Calu3 (cell line): ENCODE measurements at regions not wholly inside any gene's neighbourhood (a gene's known extent, or its start where the extent isn't known, plus 50 kb on each side); places are given as distances from the start of the nearest gene placed in this dataset.

Experiments used
- BruUV-seq: library from RNA; stranded (reverse); fragments of 400-500 nt; replicated peaks from 2 replicates; lab custom pipeline; 2021; lab: Mats Ljungman, UMichigan
- CTCF ChIA-PET: fragments of 300-600 bp; sonication (Branson Sonifier 250); formaldehyde crosslinking; loops from one replicate; lab custom pipeline; 2022; ENCODE audit warnings: antibody characterized with exemption; lab: Charles Lee
- DNase-seq: peaks from one replicate; pipeline ENCODE4 v3.0.0; 2022
- H3K27ac Mint-ChIP-seq: one replicate; pipeline ENCODE4 v1.8.0; 2022; ENCODE audit warnings: mixed read lengths; ENCODE audit not compliant: unreplicated experiment
- H3K27me3 Mint-ChIP-seq: one replicate; pipeline ENCODE4 v1.8.0; 2022; ENCODE audit warnings: mixed read lengths; ENCODE audit not compliant: unreplicated experiment
- H3K36me3 Mint-ChIP-seq: one replicate; pipeline ENCODE4 v1.8.0; 2022; ENCODE audit warnings: mild to moderate bottlenecking, moderate library complexity, mixed read lengths; ENCODE audit not compliant: insufficient read depth, unreplicated experiment
- H3K4me1 Mint-ChIP-seq: one replicate; pipeline ENCODE4 v1.8.0; 2022; ENCODE audit warnings: mild to moderate bottlenecking, low read depth, mixed read lengths; ENCODE audit not compliant: unreplicated experiment
- H3K4me3 Mint-ChIP-seq: one replicate; pipeline ENCODE4 v1.8.0; 2022; ENCODE audit warnings: mild to moderate bottlenecking, low read depth, moderate library complexity, mixed read lengths; ENCODE audit not compliant: unreplicated experiment
- H3K9me3 Mint-ChIP-seq: one replicate; pipeline ENCODE4 v1.8.0; 2022; ENCODE audit warnings: low read depth, mixed read lengths; ENCODE audit not compliant: unreplicated experiment
- intact Hi-C: fragments of 100-400 bp; cut with micrococcal nuclease; formaldehyde crosslinking; loops from one replicate; pipeline ENCODE4 v1.10.0; 2022; ENCODE audit not compliant: unreplicated experiment
- TF ChIP-seq, protein P1 (sequence below): fragments of 200-600 bp; IDR thresholded peaks from one replicate; pipeline ENCODE4 v1.8.0; 2022; ENCODE audit warnings: antibody characterized with exemption; ENCODE audit not compliant: unreplicated experiment

DNA sequence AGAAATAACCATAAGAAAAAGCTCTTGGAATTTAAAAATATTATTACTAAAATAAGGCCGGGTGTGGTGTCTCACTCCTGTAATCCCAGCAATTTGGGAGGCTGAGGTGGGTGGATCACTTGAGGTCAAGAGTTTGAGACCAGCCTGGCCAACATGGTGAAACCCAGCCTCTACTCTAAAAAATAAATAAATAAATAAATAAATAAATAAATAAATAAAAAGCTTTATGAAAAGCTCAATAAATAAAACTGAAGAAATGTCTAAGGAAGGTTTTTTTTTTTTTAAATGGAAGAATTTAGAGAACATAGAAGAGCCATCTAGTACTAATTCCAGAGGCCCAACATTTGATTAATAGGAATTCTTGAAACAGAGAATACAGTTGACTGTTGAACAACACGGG is 249.1 kb upstream of the PROX1 start:
- TF ChIP-seq, protein P1, sequence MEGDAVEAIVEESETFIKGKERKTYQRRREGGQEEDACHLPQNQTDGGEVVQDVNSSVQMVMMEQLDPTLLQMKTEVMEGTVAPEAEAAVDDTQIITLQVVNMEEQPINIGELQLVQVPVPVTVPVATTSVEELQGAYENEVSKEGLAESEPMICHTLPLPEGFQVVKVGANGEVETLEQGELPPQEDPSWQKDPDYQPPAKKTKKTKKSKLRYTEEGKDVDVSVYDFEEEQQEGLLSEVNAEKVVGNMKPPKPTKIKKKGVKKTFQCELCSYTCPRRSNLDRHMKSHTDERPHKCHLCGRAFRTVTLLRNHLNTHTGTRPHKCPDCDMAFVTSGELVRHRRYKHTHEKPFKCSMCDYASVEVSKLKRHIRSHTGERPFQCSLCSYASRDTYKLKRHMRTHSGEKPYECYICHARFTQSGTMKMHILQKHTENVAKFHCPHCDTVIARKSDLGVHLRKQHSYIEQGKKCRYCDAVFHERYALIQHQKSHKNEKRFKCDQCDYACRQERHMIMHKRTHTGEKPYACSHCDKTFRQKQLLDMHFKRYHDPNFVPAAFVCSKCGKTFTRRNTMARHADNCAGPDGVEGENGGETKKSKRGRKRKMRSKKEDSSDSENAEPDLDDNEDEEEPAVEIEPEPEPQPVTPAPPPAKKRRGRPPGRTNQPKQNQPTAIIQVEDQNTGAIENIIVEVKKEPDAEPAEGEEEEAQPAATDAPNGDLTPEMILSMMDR = no peak
- peaks cover 11% of the 10 kb centered on the region for H3K27me3 Mint-ChIP-seq
- intact Hi-C loops = no loop called here
- H3K4me1 Mint-ChIP-seq = no peaks in the 10 kb centered on the region
- DNase-seq = no peak
- H3K36me3 Mint-ChIP-seq = no peaks in the 10 kb centered on the region
- no peak overlapping the region for H3K27ac Mint-ChIP-seq
- H3K9me3 Mint-ChIP-seq = peaks cover 3% of the 10 kb centered on the region
- no TSS peak for BruUV-seq
- H3K4me3 Mint-ChIP-seq = no peak overlapping the region
- CTCF ChIA-PET = no interaction called here

- H3K4me1 Mint-ChIP-seq = no peaks in the 10 kb centered on the region
- no peak overlapping the region for H3K27ac Mint-ChIP-seq
- intact Hi-C loops = no loop called here
- no TSS peak for BruUV-seq
- H3K27me3 Mint-ChIP-seq = peaks cover 13% of the 10 kb centered on the region
- DNase-seq = no peak
- H3K36me3 Mint-ChIP-seq = no peaks in the 10 kb centered on the region
- TF ChIP-seq, protein P1 = no peak
- H3K9me3 Mint-ChIP-seq = peaks cover 3% of the 10 kb centered on the region
- CTCF ChIA-PET = interaction anchor here (0.6 kb wide), 1 partner anchor 1985 kb away, joined by 4 read pairs; no protein-coding TSS in a partner anchor
- H3K4me3 Mint-ChIP-seq = no peak overlapping the region
Observed at GRCh38 chr1:213742992-213743391, 244.8 kb upstream of the PROX1 start.

DNA sequence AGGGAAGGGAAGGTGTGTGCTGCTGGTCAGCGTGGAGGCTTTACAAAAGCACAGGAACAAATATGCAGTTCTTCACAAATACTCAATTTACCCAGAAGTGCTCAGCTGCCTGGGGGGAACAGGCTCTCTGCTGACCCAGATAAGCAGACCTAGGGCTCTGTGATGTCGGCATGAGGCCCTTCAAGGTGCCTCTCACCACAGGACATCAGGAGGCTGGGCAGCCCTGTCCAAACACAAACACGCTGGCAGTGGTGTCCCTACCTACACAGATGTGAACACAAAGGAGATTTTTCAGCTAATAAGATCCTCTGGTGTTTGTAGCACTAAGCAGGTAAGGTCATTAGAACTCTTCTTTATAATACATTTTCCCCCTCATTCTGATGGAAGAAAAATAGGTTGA is 243.0 kb upstream of the PROX1 start:
- CTCF ChIA-PET = interaction anchor here (0.6 to 0.7 kb wide), 2 partner anchors 164 to 406 kb away, joined by 3 read pairs; no protein-coding TSS in a partner anchor
- Mint-ChIP-seq H3K4me3 (no peak overlapping the region), H3K9me3 (peaks cover 3% of the 10 kb centered on the region), H3K36me3 (no peaks in the 10 kb centered on the region), H3K27me3 (peaks cover 26% of the 10 kb centered on the region), H3K27ac (no peak overlapping the region), H3K4me1 (no peaks in the 10 kb centered on the region)
- BruUV-seq = no TSS peak
- TF ChIP-seq, protein P1 = no peak
- no peak for DNase-seq
- intact Hi-C loops = no loop called here

- CTCF ChIA-PET = interaction anchor here (0.6 kb wide), 1 partner anchor 407 kb away, joined by 3 read pairs; no protein-coding TSS in a partner anchor
Observed at GRCh38 chr1:213745451-213745850, 242.3 kb upstream of the PROX1 start.

More at GRCh38 chr1:213745451-213745850, 242.3 kb upstream of the PROX1 start:
- H3K27ac Mint-ChIP-seq = no peak overlapping the region
- H3K4me3 Mint-ChIP-seq = no peak overlapping the region
- TF ChIP-seq, protein P1 = no peak
- peaks cover 3% of the 10 kb centered on the region for H3K9me3 Mint-ChIP-seq
- BruUV-seq = no TSS peak
- no peak for DNase-seq
- H3K36me3 Mint-ChIP-seq = no peaks in the 10 kb centered on the region
- peaks cover 33% of the 10 kb centered on the region for H3K27me3 Mint-ChIP-seq
- intact Hi-C loops = no loop called here
- no peaks in the 10 kb centered on the region for H3K4me1 Mint-ChIP-seq
